GM12892 (cell line): ENCODE measurements at regions not wholly inside any gene's neighbourhood (a gene's known extent, or its start where the extent isn't known, plus 50 kb on each side); places are given as distances from the start of the nearest gene placed in this dataset.

Source experiments
- DNase-seq: peaks from one replicate; pipeline ENCODE4 v3.0.0; 2011; ENCODE audit not compliant: insufficient read length
- FAIRE-seq: peaks from 2 replicates; lab custom pipeline; 2011; peaks lifted over from hg19 to GRCh38; lab: Jason Lieb, UNC
- POLR2A ChIP-seq: IDR thresholded peaks from 2 replicates; pipeline ENCODE4 v1.6.1; 2011; ENCODE audit warnings: low read depth, low read length, control low read depth
- POLR2AphosphoS5 ChIP-seq: IDR thresholded peaks from 2 replicates; pipeline ENCODE4 v1.6.1; 2011; ENCODE audit warnings: low read depth, low read length, control low read depth
- TAF1 ChIP-seq: IDR thresholded peaks from 2 replicates; pipeline ENCODE4 v1.6.1; 2011; ENCODE audit warnings: low read depth, mild to moderate bottlenecking, control low read depth, low read length, borderline replicate concordance

- no peak for FAIRE-seq
- TF ChIP-seq POLR2A: no peak
- TF ChIP-seq TAF1: no peak
- TF ChIP-seq POLR2AphosphoS5: no peak
- DNase-seq: no peak
These were observed 536.0 kb downstream of the NR2F1-AS1 start for GRCh38 chr5:93044859-93045666.

- FAIRE-seq (no peak), DNase-seq (no peak)
- TF ChIP-seq POLR2AphosphoS5: no peak
- TF ChIP-seq POLR2A: no peak
- TF ChIP-seq TAF1: no peak
These were observed 541.1 kb downstream of the NR2F1-AS1 start for GRCh38 chr5:93039888-93040287.

DNA sequence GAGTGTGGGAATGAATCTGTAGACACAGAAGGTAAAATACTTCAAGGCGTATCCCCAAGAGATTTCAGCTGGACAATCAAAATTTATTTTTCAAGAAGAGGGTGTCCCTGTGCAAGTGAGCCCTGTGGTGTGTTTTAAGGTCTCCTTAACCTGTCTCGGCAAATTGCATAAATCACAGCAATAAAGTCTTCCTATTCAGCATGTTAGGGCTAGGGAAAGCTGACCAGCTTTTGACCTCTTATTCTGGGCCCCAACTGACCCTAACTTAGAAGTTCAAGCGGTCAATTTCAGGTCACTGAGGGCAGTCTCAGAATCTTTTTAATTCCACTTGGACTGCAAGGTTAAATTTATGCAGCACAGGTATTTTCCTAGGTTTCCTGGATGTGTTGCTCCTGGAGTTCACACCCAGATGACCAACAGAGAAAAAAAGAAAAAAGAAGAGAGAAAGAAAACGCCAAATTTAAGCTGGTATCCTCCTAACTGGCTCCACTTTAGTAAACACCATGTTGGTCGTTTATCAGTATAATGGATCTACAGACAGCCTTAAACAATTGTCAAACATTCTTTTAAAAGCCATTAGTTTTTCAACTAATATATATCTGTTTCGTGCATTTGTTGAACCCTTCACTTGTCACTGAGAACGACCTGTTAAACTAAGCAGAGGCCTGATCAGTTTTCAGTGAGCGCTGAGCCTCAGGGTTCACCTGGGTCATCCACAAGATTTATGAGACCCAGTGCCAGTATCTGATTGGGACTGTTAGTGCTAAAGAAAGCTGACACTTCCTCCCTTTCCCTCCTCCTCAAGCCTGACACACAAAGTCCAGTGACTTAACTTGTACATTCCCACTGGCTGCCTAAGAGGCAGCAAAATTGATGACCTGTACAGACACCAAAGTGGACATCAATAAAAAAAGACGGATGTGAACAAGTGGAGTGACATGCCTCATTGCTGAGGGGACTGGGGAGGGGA lies 546.1 kb downstream of the NR2F1-AS1 start:
- FAIRE-seq (no peak), DNase-seq (no peak)
- TF ChIP-seq POLR2A: no peak
- no peak for TF ChIP-seq POLR2AphosphoS5
- no peak for TF ChIP-seq TAF1

- no peak for DNase-seq
- FAIRE-seq: no peak
- TF ChIP-seq TAF1 (no peak), POLR2A (no peak), POLR2AphosphoS5 (no peak)
These were observed 558.1 kb downstream of the NR2F1-AS1 start for GRCh38 chr5:93022796-93023447.

GRCh38 chr5:93022211-93022610 lies 558.8 kb downstream of the NR2F1-AS1 start:
- no peak for TF ChIP-seq POLR2A
- no peak for TF ChIP-seq POLR2AphosphoS5
- no peak for TF ChIP-seq TAF1
- no peak for FAIRE-seq
- DNase-seq: no peak

- FAIRE-seq: no peak
These were observed 561.1 kb downstream of the NR2F1-AS1 start for GRCh38 chr5:93019896-93020295.

GRCh38 chr5:93018461-93018860 lies 562.6 kb downstream of the NR2F1-AS1 start:
- DNase-seq (no peak), FAIRE-seq (no peak)
- no peak for TF ChIP-seq POLR2A
- no peak for TF ChIP-seq POLR2AphosphoS5
- TF ChIP-seq TAF1: no peak

More at GRCh38 chr5:93019896-93020295, 561.1 kb downstream of the NR2F1-AS1 start:
- no peak for TF ChIP-seq POLR2A
- TF ChIP-seq POLR2AphosphoS5: no peak
- TF ChIP-seq TAF1: no peak
- DNase-seq: no peak

DNA sequence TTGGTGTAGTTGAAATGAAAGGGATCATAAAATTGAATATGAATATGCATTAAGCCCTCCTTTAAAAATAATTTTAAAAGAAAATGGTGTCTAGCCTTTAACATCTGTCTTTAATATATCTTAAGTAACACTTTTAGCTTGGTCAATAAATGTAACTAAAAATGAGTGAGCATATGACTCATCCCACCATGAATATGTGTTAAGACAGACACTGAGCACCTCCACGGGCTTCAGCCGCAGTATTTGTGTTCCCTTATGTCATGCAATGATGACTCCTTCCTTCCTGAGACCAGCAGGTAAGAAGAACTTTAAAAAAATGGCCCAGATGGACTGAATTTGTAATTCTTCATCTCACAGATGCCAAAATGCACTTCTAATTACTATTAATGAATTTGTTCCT lies 563.2 kb downstream of the NR2F1-AS1 start:
- FAIRE-seq (no peak), DNase-seq (no peak)
- TF ChIP-seq TAF1 (no peak), POLR2AphosphoS5 (no peak), POLR2A (no peak)

GRCh38 chr5:93017376-93017775 lies 563.6 kb downstream of the NR2F1-AS1 start:
- TF ChIP-seq TAF1: no peak
- TF ChIP-seq POLR2A: no peak
- no peak for TF ChIP-seq POLR2AphosphoS5
- DNase-seq: no peak
- FAIRE-seq: no peak

DNA sequence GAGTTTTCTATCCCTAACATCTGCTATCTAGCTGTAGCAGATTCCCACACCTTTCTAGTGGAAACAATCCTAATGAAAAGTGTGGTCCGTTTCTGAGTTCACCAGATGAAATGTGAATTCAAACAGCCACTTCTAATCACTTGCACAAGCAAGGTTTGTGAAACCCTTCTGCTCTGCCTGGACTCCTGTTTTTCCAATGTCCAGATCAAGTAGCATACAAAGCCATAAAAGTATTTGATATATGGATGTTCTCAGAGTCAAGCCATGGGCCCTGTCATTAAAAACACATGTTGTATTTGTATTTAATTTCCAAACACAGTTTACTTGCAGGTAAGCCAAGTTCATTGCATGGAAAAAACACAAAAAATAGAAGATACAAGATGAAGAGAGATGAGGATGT lies 570.4 kb downstream of the NR2F1-AS1 start:
- no peak for TF ChIP-seq POLR2AphosphoS5
- no peak for TF ChIP-seq POLR2A
- no peak for TF ChIP-seq TAF1
- no peak for DNase-seq
- no peak for FAIRE-seq

DNA sequence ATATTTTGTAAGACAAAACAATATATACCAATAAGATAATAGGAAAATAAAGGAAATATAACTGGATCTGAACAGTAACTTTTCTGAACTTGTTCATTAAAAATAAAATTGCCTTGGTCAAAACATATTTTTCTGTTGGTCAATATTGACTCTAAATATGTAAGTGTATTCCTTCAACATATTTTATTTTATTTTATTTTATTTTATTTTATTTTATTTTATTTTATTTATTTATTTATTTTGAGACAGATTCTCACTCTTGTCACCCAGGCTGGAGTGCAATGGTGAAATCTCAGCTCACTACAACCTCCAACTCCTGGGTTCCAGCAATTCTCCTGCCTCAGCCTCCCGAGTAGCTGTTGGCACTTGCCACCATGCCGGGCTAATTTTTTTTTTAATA lies 571.0 kb downstream of the NR2F1-AS1 start:
- no peak for DNase-seq
- no peak for FAIRE-seq
- TF ChIP-seq POLR2A: no peak
- TF ChIP-seq POLR2AphosphoS5: no peak
- TF ChIP-seq TAF1: no peak
